ENCODE measurements at regions not wholly inside any gene's neighbourhood (a gene's known extent, or its start where the extent isn't known, plus 50 kb on each side); places are given as distances from the start of the nearest gene placed in this dataset.
"Not testable (repeated sequence)": the region's sequence is repeated elsewhere in the genome, so short reads cannot be mapped to it uniquely, and the experiment has no call there.

DNA sequence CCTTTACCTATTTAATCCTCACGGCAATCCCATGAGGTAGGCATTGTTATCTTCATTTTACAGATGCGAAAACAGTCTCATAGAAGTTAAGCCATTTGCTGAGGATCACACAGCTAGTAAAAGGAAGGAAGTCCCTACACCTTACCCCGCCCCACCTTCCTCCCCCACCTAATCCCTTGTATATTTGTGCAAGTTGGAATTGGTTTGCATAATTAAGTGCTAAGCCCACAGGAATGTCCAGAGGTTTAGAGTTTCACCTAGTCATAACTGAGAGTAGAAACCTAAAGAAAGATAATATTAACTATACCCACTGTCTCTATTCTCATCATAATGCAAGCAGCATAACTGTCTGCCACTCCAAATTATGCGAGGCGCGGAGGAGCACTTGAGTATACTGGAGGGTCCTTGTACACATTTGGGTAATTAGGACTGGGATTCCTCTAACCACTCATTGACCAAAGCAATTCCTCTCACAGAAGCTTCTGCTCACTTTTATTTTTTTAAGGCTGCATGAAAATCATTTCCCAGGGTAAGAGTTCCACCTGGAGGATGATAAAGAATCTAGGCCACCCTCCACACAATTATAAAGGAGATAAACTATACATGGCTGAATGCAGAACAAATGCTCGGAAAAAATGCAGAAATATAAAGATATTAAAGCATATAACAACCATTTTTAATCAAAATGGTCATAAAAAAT is 199.9 kb downstream of the FAM181B start:
- no peak for DNase-seq (ENCODE audit: low spot score)

GRCh38 chr11:82529936-82530335 is 203.7 kb downstream of the FAM181B start:
- no peak for DNase-seq (ENCODE audit: low spot score)

GRCh38 chr11:82527081-82527584 is 206.5 kb downstream of the FAM181B start:
- DNase-seq (ENCODE audit: low spot score), result no peak

GRCh38 chr11:82523141-82523540 is 210.5 kb downstream of the FAM181B start:
- DNase-seq (ENCODE audit: low spot score), result no peak

DNA sequence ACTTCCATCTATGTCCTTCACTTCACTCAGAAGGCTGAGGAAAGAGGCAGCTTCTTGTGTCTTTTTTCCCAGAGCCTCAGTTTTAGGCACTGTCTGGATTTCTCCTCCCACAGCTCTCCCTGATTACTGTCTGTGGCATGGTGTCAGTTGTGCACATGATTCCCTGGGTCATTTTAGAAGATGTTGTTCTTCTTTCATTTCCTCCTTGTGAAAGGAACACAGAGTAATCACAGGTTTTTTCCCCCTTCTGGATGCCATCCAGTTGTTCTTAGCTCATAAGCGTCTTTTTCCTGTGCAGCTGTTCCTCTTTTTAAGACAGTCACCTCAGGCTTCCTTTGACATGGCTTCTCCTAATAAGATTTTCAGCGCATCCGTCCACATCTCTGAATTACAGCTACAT is 212.2 kb downstream of the FAM181B start:
- DNase-seq (ENCODE audit: low spot score), result peak; percentile 40

GRCh38 chr11:82507288-82507687 is 226.4 kb downstream of the FAM181B start:
- no peak for DNase-seq (ENCODE audit: low spot score)

GRCh38 chr11:82505379-82505778 is 228.3 kb downstream of the FAM181B start:
- no peak for DNase-seq (ENCODE audit: low spot score)

DNA sequence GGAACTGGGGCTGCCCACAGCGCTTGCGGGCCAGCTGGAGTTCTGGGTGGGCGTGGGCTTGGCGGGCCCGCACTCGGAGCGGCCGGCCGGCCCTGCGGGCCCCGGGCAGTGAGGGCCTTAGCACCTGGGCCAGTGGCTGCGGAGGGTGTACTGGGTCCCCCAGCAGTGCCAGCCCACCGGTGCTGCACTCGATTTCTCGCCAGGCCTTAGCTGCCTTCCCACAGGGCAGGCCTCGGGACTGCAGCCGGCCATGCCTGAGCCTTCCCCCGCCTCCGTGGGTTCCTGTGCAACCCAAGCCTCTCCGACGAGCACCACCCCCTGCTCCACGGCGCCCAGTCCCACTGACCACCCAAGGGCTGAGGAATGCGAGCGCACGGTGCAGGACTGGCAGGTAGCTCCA is 232.5 kb downstream of the FAM181B start:
- DNase-seq (ENCODE audit: low spot score), result not testable (repeated sequence)

- DNase-seq (ENCODE audit: low spot score), result no peak
Observed at GRCh38 chr11:82494988-82495432, 238.7 kb downstream of the FAM181B start.

DNA sequence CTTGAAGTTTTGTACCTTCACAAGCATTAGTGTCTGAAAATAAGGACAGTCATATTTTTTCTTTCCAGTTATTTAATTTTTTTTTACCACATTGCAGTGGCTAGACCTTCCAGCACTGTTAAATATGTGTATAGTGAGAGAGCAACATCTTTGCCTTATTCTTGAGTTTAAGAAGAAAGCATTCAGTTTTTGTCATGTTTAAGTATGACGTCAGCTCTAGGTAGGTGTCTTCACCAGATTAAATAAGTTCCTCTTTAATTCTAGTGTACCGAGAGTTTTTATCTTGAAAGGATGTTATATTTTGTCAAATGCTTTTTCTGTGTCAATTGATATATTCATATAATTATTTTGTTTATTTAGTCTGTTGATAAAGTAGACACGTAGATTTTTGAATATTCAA is 258.8 kb downstream of the FAM181B start:
- DNase-seq (ENCODE audit: low spot score), result no peak

GRCh38 chr11:82465481-82465880 is 268.2 kb downstream of the FAM181B start:
- no peak for DNase-seq (ENCODE audit: low spot score)

DNA sequence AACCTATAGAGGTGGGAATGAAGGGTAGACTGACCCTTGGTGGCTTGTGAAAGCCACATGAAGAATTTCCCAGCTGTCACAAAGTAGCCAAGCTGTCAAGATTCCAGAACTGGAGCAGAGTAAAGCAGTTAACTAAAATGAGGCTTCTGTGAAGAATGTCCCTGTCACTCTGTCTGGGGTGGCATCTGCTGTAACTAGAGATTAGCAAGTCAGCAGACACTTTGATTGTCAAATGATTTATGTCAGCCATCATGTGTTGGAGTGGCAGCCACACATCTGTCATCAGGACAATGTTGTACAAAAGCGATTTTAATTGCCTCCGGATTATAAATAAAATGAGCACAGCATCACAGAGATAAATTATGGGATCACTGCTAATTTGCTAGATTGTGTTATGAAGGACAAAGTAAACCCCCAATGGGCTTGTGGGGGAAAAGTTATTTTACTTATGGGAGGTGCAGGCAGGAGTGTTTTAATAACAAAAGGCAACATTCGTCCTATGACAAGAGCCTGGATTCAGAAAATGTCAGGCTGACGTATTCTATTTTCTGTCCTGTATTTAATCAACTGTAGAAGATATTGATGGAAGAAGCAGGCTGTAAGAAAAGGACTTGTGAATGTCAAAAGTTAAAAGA is 270.9 kb downstream of the FAM181B start:
- DNase-seq (ENCODE audit: low spot score), result no peak

- no peak for DNase-seq (ENCODE audit: low spot score)
Observed at GRCh38 chr11:82458761-82459160, 274.9 kb downstream of the FAM181B start.

DNA sequence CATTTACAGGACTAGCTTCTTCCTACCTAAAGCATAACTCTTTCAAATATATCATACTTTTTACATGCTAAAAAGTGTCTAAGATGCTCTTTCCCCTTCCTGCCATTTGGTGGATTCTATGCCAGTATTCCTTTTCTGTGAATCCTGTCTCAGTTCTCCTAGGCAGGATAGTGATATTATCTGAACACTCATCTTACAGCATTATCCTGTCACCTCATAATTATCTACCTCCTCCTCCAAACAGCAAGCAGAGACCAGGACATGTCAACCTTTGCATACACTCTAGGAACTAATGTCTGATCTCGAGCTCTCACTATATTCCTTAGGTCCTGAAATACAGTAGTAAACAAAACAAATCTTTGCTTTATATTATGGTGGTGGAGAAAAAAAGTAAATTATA is 275.5 kb downstream of the FAM181B start:
- no peak for DNase-seq (ENCODE audit: low spot score)

DNA sequence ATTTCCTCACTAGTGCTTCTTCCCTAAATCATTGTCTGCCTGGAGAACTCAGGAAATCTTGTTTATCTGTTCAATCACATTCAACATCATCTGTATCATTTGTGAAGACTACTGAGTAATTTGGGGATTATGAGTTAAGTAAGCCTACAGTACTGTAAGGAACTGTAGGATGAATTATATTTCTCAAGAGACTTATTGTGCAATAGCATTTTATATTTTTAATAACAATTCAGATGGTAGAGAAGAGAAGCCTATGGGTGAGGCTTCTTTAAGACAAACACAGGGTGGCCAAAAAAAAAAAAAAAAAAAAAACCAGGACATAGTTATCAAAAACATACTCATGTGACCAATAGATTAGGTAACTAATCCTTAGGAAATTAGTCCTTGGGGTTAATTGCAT is 282.7 kb downstream of the FAM181B start:
- no peak for DNase-seq (ENCODE audit: low spot score)

DNA sequence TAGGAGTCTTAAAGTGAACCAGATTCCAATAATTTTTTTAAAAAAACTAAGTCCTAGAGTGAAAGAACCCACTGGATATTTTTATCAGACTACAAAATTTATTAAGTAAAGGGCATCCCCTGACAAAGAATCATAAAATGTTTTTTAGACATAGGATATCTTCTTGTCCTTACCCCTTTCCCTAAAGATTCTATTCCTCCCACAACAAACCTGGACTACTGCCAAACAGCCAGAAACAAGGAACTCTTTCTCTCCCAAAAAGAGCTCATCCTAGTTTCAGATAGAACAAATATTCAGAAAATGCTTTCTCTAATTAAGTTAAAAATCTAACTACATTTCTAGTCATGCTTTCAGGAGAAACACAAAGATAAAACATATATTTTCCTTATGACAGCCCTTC is 327.1 kb downstream of the FAM181B start:
- DNase-seq (ENCODE audit: low spot score), result no peak

DNA sequence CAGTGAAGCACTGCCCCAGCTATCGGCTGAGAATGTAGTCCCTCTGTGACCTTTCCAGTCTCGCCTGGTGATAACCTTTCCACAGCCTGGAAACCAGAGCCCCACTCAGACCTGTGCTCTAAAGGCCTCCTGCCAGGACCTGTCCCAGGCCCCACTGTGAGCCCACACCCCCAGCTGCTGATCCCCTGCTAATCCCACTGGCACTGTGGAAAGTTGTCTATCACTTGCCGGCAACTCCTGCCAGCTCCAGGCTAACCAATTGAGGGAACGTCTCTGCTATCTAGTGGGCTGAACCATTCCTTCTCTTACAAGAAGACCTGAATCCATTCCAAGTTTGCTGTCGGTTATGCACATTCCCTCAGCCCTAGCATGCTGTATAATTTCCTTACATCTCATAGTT is 328.2 kb downstream of the FAM181B start:
- no peak for DNase-seq (ENCODE audit: low spot score)

GRCh38 chr11:82404981-82405380 is 328.7 kb downstream of the FAM181B start:
- no peak for DNase-seq (ENCODE audit: low spot score)

DNA sequence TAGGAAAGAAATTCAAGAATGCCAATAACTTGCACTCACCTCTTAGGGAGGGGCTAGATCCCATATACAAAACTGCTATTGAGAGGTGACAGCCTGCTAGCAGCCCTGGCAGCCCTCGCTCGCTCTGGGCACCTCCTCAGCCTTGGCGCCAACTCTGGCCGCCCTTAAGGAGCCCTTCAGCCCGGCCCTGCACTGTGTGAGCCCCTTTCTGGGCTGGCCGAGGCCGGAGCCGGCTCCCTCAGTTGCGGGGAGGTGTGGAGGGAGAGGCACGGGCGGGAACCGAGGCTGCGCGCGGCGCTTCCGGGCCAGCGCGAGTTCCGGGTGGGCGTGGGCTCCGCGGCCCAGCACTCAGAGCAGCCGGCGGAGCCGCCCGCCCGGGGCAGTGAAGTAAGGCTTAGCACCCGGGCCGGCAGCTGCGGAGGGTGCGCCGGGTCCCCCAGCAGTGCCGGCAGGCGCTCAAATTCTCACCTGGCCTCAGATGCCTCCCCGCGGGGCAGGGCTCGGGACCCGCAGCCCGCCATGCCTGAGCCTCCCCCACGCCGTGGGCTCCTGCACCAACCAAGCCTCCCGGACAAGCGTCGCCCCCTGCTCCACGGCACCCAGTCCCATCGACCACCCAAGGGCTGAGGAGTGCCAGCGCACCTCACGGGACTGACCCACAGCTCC is 329.9 kb downstream of the FAM181B start:
- no peak for DNase-seq (ENCODE audit: low spot score)

- peak; percentile 32 for DNase-seq (ENCODE audit: low spot score)
Observed at GRCh38 chr11:82398300-82398815, 335.3 kb downstream of the FAM181B start.

DNA sequence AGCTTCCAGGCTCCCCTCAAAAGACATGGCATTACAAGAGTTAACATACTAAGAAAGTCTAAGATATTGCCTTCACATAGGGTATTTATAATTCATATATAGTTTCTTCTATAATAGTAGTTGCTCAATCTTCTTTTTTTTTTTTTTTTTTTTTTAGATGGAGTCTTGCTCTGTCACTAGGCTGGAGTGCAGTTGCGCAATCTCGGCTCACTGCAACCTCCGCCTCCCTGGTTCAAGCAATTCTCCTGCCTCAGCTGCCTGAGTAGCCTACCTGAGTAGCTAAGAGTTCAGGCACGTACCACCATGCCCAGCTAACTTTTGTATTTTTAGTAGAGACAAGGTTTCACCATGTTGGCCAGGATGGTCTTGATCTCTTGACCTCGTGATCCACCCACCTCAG is 337.0 kb downstream of the FAM181B start:
- DNase-seq (ENCODE audit: low spot score), result not testable (repeated sequence)

DNA sequence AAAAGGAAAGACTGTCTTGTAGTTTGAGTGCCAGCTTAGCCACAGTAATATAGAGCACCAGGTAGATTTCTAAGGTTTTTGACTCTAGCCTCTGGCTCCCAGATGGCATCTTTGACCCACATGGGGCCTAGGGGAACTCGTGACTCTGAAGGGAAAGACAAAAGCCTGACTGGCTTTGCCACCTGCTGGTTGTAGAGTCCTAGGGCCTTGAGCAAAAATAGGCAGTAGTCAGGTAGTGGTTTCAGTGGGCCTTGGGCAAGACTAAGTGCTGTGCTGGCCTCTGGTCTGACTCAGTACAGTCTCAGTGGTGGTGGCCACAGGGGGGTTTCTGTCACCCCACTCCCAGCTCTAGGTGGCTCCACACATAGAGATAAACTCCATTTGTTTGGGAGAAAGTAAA is 349.4 kb downstream of the FAM181B start:
- DNase-seq (ENCODE audit: low spot score), result no peak

Measured in putamen (tissue), 1 donor.